GM12878 (cell line): ENCODE measurements at regions not wholly inside any gene's neighbourhood (a gene's known extent, or its start where the extent isn't known, plus 50 kb on each side); places are given as distances from the start of the nearest gene placed in this dataset.

Source experiments
- ATF3 ChIP-seq: IDR thresholded peaks from 2 replicates; pipeline ENCODE4 v1.6.1; 2011; ENCODE audit warnings: low read depth, mild to moderate bottlenecking, low read length, moderate library complexity, borderline replicate concordance; ENCODE audit errors: extremely low read depth
- DPF2 ChIP-seq: fragments of 450-650 bp; IDR thresholded peaks from 2 replicates; pipeline ENCODE4 v1.6.1; 2017; ENCODE audit warnings: mild to moderate bottlenecking
- E2F4 ChIP-seq: IDR thresholded peaks from 2 replicates; pipeline ENCODE4 v1.6.1; 2012; ENCODE audit warnings: low read depth, low read length, improper control_type of control experiment
- IRF3 ChIP-seq: fragments of 450-650 bp; IDR thresholded peaks from 2 replicates; pipeline ENCODE4 v1.6.1; 2014; ENCODE audit warnings: mild to moderate bottlenecking
- KLF5 ChIP-seq: fragments of 450-650 bp; IDR thresholded peaks from 2 replicates; pipeline ENCODE4 v1.6.1; 2014; ENCODE audit warnings: mild to moderate bottlenecking; ENCODE audit not compliant: partially characterized antibody
- NFYA ChIP-seq: IDR thresholded peaks from 2 replicates; pipeline ENCODE4 v1.6.1; 2011; ENCODE audit warnings: low read depth, mild to moderate bottlenecking, low read length, improper control_type of control experiment, borderline replicate concordance
- RAD21 ChIP-seq: IDR thresholded peaks from 2 replicates; pipeline ENCODE4 v1.6.1; 2011; ENCODE audit warnings: mild to moderate bottlenecking, low read depth, low read length, moderate library complexity; ENCODE audit not compliant: insufficient read depth
- SIX5 ChIP-seq: IDR thresholded peaks from 2 replicates; pipeline ENCODE4 v1.6.1; 2011; ENCODE audit warnings: mild to moderate bottlenecking, low read depth, low read length, moderate library complexity; ENCODE audit not compliant: severe bottlenecking
- TCF12 ChIP-seq: IDR thresholded peaks from 2 replicates; pipeline ENCODE4 v1.6.1; 2011; ENCODE audit warnings: low read depth, mild to moderate bottlenecking, low read length
- ZBTB11 ChIP-seq: fragments of 450-650 bp; formaldehyde crosslinking; IDR thresholded peaks from 2 replicates; pipeline ENCODE4 v1.5.0; 2022; ENCODE audit warnings: mild to moderate bottlenecking, missing genetic modification characterization
- ZNF384 ChIP-seq: IDR thresholded peaks from 2 replicates; pipeline ENCODE4 v1.6.1; 2012; ENCODE audit warnings: low read depth, mild to moderate bottlenecking, low read length, improper control_type of control experiment, borderline replicate concordance
- ZZZ3 ChIP-seq: IDR thresholded peaks from 2 replicates; pipeline ENCODE4 v1.6.1; 2011; ENCODE audit warnings: low read depth; ENCODE audit not compliant: control insufficient read depth, insufficient read length

- TF ChIP-seq DPF2 (no peak), ZBTB11 (no peak), IRF3 (no peak), ATF3 (no peak), KLF5 (no peak), ZNF384 (no peak), SIX5 (no peak), TCF12 (no peak), NFYA (no peak), E2F4 (no peak), RAD21 (no peak), ZZZ3 (no peak)
Observed at GRCh38 chr19:23531976-23532375, 136.7 kb upstream of the ZNF91 start (continued).
